ENCODE measurements at regions not wholly inside any gene's neighbourhood (a gene's known extent, or its start where the extent isn't known, plus 50 kb on each side); places are given as distances from the start of the nearest gene placed in this dataset.

- TF ChIP-seq ZNF563 (CRISPR knock-in tag; IDR thresholded peaks at IDR 0.05) = no peak
- TF ChIP-seq HMGA1 (CRISPR knock-in tag; conservative IDR thresholded peaks at IDR 0.05) = no peak
These were observed 497.2 kb upstream of the JARID2 start (continued) for GRCh38 chr6:14748679-14749078.

GRCh38 chr6:14750059-14750661 lies 495.7 kb upstream of the JARID2 start:
- no peaks in the 10 kb centered on the region for H3K79me2 ChIP-seq (ENCODE audit: insufficient read depth, low read length)
- H3K27me3 ChIP-seq (ENCODE audit: control insufficient read depth in 1 of 2, insufficient read depth in 2 of 2, low read length in 2 of 2) = no peaks in the 10 kb centered on the region
- H3K36me3 ChIP-seq (replicated peaks in 1 of 2; ENCODE audit: control insufficient read depth in 1 of 2, insufficient read depth in 2 of 2, low read length in 2 of 2) = no peaks in the 10 kb centered on the region
- no peak overlapping the region for H2AFZ ChIP-seq (ENCODE audit: low read length)
- in situ Hi-C loops (cut with HindIII; ENCODE audit: extremely low pct_ligation_motif_present, low pct_unique_long_range_greater_than_20kb) = no loop called here
- intact Hi-C loops (cut with micrococcal nuclease; ENCODE audit: unreplicated experiment) = no loop called here
- DNase-seq (ENCODE audit: low spot score) (no peak), FAIRE-seq (no peak), ATAC-seq (no peak)
- CTCF ChIA-PET (ENCODE audit: low intra/inter-chr PET ratio, low total read pairs) = no interaction called here
- H3K9ac ChIP-seq (ENCODE audit: insufficient read depth, low read depth, low read length) = no peak overlapping the region
- no peak overlapping the region for H3K4me2 ChIP-seq (ENCODE audit: low read depth, low read length)
- H3K9me3 ChIP-seq (ENCODE audit: low read length) = no peaks in the 10 kb centered on the region
- POLR2A ChIA-PET = no interaction called here
- H3K27ac ChIP-seq (ENCODE audit: extremely low read length, insufficient read depth, low read length) = no peak overlapping the region
- no peak overlapping the region for H3K4me3 ChIP-seq (replicated peaks in 1 of 3; ENCODE audit: insufficient read depth in 1 of 3, low read depth in 2 of 3, low read length in 3 of 3)
- TF ChIP-seq DR1 (CRISPR knock-in tag; IDR thresholded peaks at IDR 0.05) (no peak), JDP2 (CRISPR knock-in tag; IDR thresholded peaks at IDR 0.05; ENCODE audit: borderline replicate concordance) (no peak), PRMT3 (CRISPR knock-in tag; IDR thresholded peaks at IDR 0.05; ENCODE audit: borderline replicate concordance, low read depth) (no peak)
- TF ChIP-seq, protein P1, sequence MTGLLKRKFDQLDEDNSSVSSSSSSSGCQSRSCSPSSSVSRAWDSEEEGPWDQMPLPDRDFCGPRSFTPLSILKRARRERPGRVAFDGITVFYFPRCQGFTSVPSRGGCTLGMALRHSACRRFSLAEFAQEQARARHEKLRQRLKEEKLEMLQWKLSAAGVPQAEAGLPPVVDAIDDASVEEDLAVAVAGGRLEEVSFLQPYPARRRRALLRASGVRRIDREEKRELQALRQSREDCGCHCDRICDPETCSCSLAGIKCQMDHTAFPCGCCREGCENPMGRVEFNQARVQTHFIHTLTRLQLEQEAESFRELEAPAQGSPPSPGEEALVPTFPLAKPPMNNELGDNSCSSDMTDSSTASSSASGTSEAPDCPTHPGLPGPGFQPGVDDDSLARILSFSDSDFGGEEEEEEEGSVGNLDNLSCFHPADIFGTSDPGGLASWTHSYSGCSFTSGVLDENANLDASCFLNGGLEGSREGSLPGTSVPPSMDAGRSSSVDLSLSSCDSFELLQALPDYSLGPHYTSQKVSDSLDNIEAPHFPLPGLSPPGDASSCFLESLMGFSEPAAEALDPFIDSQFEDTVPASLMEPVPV (CRISPR knock-in tag; IDR thresholded peaks at IDR 0.05) = no peak
- WGBS (ENCODE audit: low lambda C conversion rate) = 47% methylated on average over 6 of the region's 6 CpGs
- 0 out of 2 replicates have a peak, but pooled peaks cover 9% of the 10 kb centered on the region for H3K4me1 ChIP-seq (ENCODE audit: insufficient read depth, low read length)
- BruUV-seq (replicated peaks) = no TSS peak
- no peaks in the 10 kb centered on the region for H4K20me1 ChIP-seq (ENCODE audit: insufficient read depth, low read length)

Data from HepG2 (cell line).